K562 (cell line): ENCODE measurements at regions not wholly inside any gene's neighbourhood (a gene's known extent, or its start where the extent isn't known, plus 50 kb on each side); places are given as distances from the start of the nearest gene placed in this dataset.

Experiments used
- BMI1 ChIP-seq: fragments of 150-350 bp; IDR thresholded peaks from 2 replicates; pipeline ENCODE4 v1.6.1; 2014; ENCODE audit warnings: low read length
- CAMTA2 ChIP-seq: fragments of 250-450 bp; sonication (Bioruptor Pico); conservative IDR thresholded peaks from 2 replicates; pipeline ENCODE4 v1.5.1; 2022
- ELF4 ChIP-seq: fragments of 450-650 bp; formaldehyde crosslinking; IDR thresholded peaks from 2 replicates; pipeline ENCODE4 v1.4.0; 2022; ENCODE audit warnings: missing genetic modification characterization
- EP300 ChIP-seq: IDR thresholded peaks from 2 replicates; pipeline ENCODE4 v1.6.1; 2012; ENCODE audit warnings: low read length, improper control_type of control experiment
- GTF2F1 ChIP-seq: IDR thresholded peaks from 2 replicates; pipeline ENCODE4 v1.6.1; 2011; ENCODE audit warnings: low read depth, low read length, improper control_type of control experiment
- MTA3 ChIP-seq: fragments of 450-650 bp; formaldehyde crosslinking; IDR thresholded peaks from 2 replicates; pipeline ENCODE4 v1.6.1; 2017; ENCODE audit warnings: mild to moderate bottlenecking, borderline replicate concordance
- NCOA6 ChIP-seq: fragments of 450-650 bp; IDR thresholded peaks from 2 replicates; pipeline ENCODE4 v1.6.1; 2017; ENCODE audit warnings: mild to moderate bottlenecking
- NR2F6 ChIP-seq: fragments of 450-650 bp; formaldehyde crosslinking; IDR thresholded peaks from 2 replicates; pipeline ENCODE4 v1.4.0; 2020; ENCODE audit warnings: mild to moderate bottlenecking
- ZBTB34 ChIP-seq: fragments of 250-450 bp; sonication (Bioruptor Pico); IDR thresholded peaks from 2 replicates; pipeline ENCODE4 v1.8.0; 2021; ENCODE audit warnings: mild to moderate bottlenecking, moderate library complexity
- ZFP36 ChIP-seq: fragments of 150-350 bp; IDR thresholded peaks from 2 replicates; pipeline ENCODE4 v1.6.1; 2018; ENCODE audit warnings: low read length, low read depth; ENCODE audit not compliant: partially characterized antibody
- ZNF347 ChIP-seq: fragments of 450-650 bp; formaldehyde crosslinking; IDR thresholded peaks from 2 replicates; pipeline ENCODE4 v1.4.0; 2020; ENCODE audit warnings: low read depth, mild to moderate bottlenecking, moderate library complexity
- ZNF518B ChIP-seq: fragments of 250-450 bp; sonication (Bioruptor Pico); IDR thresholded peaks from 2 replicates; pipeline ENCODE4 v1.5.0; 2021; ENCODE audit warnings: mild to moderate bottlenecking, moderate library complexity
- TF ChIP-seq, protein P1 (sequence below), 2 experiments: fragments of 200-800 bp in 1 of 2; sonication (Bioruptor generic) in 1 of 2; sonication (generic) in 1 of 2; formaldehyde crosslinking in 1 of 2; IDR thresholded peaks in 1 of 2; conservative IDR thresholded peaks in 1 of 2; 2 replicates each; pipeline versions ENCODE4 v1.5.0 to v1.6.1; 2016 to 2020; ENCODE audit warnings: missing compliant biosample characterization in 1 of 2, missing genetic modification characterization in 1 of 2, missing genetic modification reagents in 1 of 2
- TF ChIP-seq, protein P2 (sequence below): sonication (generic); formaldehyde crosslinking; IDR thresholded peaks from 2 replicates; pipeline ENCODE4 v1.5.0; 2020; ENCODE audit warnings: missing genetic modification reagents
- TF ChIP-seq, protein P3 (sequence below): fragments of 250-450 bp; sonication (Bioruptor Pico); IDR thresholded peaks from 2 replicates; pipeline ENCODE4 v1.5.0; 2021; ENCODE audit warnings: mild to moderate bottlenecking, borderline replicate concordance
- TF ChIP-seq, protein P4 (sequence below): fragments of 250-450 bp; sonication (Bioruptor Pico); IDR thresholded peaks from 2 replicates; pipeline ENCODE4 v1.9.0; 2021; ENCODE audit warnings: mild to moderate bottlenecking, inconsistent platforms

- TF ChIP-seq, protein P1, sequence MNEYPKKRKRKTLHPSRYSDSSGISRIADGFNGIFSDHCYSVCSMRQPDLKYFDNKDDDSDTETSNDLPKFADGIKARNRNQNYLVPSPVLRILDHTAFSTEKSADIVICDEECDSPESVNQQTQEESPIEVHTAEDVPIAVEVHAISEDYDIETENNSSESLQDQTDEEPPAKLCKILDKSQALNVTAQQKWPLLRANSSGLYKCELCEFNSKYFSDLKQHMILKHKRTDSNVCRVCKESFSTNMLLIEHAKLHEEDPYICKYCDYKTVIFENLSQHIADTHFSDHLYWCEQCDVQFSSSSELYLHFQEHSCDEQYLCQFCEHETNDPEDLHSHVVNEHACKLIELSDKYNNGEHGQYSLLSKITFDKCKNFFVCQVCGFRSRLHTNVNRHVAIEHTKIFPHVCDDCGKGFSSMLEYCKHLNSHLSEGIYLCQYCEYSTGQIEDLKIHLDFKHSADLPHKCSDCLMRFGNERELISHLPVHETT (CRISPR knock-in tag; conservative IDR thresholded peaks at IDR 0.05 in 1 of 2, IDR thresholded peaks at IDR 0.05 in 1 of 2) = 0 out of 4 replicates have a peak, but pooled peaks of 1 of the 2 experiments have one; percentile 22
- TF ChIP-seq ZFP36 = no peak
- TF ChIP-seq, protein P2, sequence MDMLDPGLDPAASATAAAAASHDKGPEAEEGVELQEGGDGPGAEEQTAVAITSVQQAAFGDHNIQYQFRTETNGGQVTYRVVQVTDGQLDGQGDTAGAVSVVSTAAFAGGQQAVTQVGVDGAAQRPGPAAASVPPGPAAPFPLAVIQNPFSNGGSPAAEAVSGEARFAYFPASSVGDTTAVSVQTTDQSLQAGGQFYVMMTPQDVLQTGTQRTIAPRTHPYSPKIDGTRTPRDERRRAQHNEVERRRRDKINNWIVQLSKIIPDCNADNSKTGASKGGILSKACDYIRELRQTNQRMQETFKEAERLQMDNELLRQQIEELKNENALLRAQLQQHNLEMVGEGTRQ (CRISPR knock-in tag) = no peak
- no peak for TF ChIP-seq ZBTB34 (CRISPR knock-in tag)
- peak; percentile 80; the same call in 1 of the 2 replicates for TF ChIP-seq MTA3
- no peak for TF ChIP-seq NCOA6
- no peak for TF ChIP-seq BMI1
- no peak for TF ChIP-seq CAMTA2 (CRISPR knock-in tag)
- no peak for TF ChIP-seq GTF2F1
- TF ChIP-seq ZNF518B (CRISPR knock-in tag) = no peak
- no peak for TF ChIP-seq NR2F6
- TF ChIP-seq EP300 = peak; percentile 86
- TF ChIP-seq, protein P3, sequence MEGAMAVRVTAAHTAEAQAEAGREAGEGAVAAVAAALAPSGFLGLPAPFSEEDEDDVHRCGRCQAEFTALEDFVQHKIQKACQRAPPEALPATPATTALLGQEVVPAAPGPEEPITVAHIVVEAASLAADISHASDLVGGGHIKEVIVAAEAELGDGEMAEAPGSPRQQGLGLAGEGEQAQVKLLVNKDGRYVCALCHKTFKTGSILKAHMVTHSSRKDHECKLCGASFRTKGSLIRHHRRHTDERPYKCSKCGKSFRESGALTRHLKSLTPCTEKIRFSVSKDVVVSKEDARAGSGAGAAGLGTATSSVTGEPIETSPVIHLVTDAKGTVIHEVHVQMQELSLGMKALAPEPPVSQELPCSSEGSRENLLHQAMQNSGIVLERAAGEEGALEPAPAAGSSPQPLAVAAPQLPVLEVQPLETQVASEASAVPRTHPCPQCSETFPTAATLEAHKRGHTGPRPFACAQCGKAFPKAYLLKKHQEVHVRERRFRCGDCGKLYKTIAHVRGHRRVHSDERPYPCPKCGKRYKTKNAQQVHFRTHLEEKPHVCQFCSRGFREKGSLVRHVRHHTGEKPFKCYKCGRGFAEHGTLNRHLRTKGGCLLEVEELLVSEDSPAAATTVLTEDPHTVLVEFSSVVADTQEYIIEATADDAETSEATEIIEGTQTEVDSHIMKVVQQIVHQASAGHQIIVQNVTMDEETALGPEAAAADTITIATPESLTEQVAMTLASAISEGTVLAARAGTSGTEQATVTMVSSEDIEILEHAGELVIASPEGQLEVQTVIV = no peak
- TF ChIP-seq ZNF347 = no peak
- TF ChIP-seq ELF4 (CRISPR knock-in tag) = no peak
- TF ChIP-seq, protein P4, sequence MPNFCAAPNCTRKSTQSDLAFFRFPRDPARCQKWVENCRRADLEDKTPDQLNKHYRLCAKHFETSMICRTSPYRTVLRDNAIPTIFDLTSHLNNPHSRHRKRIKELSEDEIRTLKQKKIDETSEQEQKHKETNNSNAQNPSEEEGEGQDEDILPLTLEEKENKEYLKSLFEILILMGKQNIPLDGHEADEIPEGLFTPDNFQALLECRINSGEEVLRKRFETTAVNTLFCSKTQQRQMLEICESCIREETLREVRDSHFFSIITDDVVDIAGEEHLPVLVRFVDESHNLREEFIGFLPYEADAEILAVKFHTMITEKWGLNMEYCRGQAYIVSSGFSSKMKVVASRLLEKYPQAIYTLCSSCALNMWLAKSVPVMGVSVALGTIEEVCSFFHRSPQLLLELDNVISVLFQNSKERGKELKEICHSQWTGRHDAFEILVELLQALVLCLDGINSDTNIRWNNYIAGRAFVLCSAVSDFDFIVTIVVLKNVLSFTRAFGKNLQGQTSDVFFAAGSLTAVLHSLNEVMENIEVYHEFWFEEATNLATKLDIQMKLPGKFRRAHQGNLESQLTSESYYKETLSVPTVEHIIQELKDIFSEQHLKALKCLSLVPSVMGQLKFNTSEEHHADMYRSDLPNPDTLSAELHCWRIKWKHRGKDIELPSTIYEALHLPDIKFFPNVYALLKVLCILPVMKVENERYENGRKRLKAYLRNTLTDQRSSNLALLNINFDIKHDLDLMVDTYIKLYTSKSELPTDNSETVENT (CRISPR knock-in tag) = no peak
Observed at GRCh38 chr12:70052931-70053497, 190.2 kb upstream of the CNOT2 start (continued).
